ENCODE measurements at regions not wholly inside any gene's neighbourhood (a gene's known extent, or its start where the extent isn't known, plus 50 kb on each side); places are given as distances from the start of the nearest gene placed in this dataset.

DNA sequence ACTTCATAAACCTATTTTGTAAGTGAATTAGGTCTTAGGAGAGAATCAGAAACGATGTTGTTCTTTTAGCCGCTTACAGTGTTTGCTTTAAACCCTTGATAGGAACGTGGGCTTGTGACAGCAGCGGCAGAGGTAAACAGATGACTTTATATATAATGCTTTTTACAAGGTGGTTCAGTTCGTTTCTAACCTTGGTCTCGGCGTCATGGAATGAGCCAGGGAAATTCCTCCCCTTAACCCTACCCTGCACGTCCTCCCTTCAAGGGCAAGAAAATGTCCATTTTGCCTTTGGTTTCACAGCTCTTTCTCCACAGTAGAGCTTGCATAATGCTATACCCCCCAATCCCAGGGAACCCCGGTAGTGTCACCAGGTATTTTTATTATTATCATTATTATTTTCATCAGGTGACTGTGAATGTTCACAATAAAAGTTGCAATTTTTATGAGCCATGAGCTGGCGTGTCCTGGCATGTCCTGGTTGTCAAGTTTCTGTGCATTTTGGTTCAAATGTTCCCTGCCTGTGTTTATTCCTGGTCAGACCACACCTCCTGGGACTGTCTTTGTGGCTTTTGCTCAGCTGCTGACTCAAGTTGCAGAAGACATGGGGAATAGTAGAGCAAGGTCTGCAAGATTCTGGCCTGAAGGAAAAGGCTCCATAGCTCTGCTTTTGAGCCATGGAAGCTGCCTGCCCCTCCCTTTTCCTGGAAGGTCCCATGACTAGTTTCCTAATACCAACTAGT lies 112.8 kb upstream of the BMP2 start:
- no peak for TF ChIP-seq POLR2A (IDR thresholded peaks at IDR 0.05)
- no peak for TF ChIP-seq POLR2AphosphoS5 (IDR thresholded peaks at IDR 0.05)

All from spleen (tissue), 3 donors.